Thyroid gland (tissue), 4 donors: ENCODE measurements at regions not wholly inside any gene's neighbourhood (a gene's known extent, or its start where the extent isn't known, plus 50 kb on each side); places are given as distances from the start of the nearest gene placed in this dataset.

Source experiments
- DNase-seq, 2 donors: peaks; one replicate each; pipeline ENCODE4 v3.0.0-alpha.2; 2019
- H3K27ac ChIP-seq, 3 donors: fragments of 200-600 bp; sonication (generic); 1 replicate in 2 of 3; 2 replicates in 1 of 3; pipeline ENCODE4 v1.5.1; 2016 to 2019; ENCODE audit warnings: mild to moderate bottlenecking in 1 of 3, moderate library complexity in 1 of 3
- H3K27me3 ChIP-seq: fragments of 200-600 bp; sonication (generic); one replicate; pipeline ENCODE4 v1.5.1; 2019
- H3K36me3 ChIP-seq, 2 donors: fragments of 200-600 bp; sonication (generic); one replicate each; pipeline ENCODE4 v1.5.1; 2016 to 2019
- H3K4me1 ChIP-seq, 2 donors: fragments of 200-600 bp; sonication (generic); one replicate each; pipeline ENCODE4 v1.5.1; 2017 to 2019
- H3K4me3 ChIP-seq, 3 donors: fragments of 200-600 bp; sonication (generic); replicated peaks in 1 of 3; 1 replicate in 2 of 3; 2 replicates in 1 of 3; pipeline ENCODE4 v1.5.1; 2016; ENCODE audit warnings: mild to moderate bottlenecking in 1 of 3
- H3K9me3 ChIP-seq: fragments of 200-600 bp; sonication (generic); one replicate; pipeline ENCODE4 v1.5.1; 2017
- POLR2A ChIP-seq, 2 donors: fragments of 450-650 bp; IDR thresholded peaks; one replicate each; pipeline ENCODE4 v1.6.1; 2017; ENCODE audit warnings: antibody characterized with exemption in 2 of 2, mild to moderate bottlenecking in 2 of 2, moderate library complexity in 1 of 2
- WGBS, 2 donors: methylation state at CpG; one replicate each; pipeline ENCODE4 v1.1.5; 2017; 5-methylcytosine and 5-hydroxymethylcytosine counted together
- intact Hi-C: fragments of 100-400 bp; cut with DNase I; formaldehyde crosslinking; loops from one replicate; pipeline ENCODE4 v1.15.1; 2023
- TF ChIP-seq, protein P1 (sequence below), 6 experiments: fragments of 200-600 bp in 3 of 6; fragments of 450-650 bp in 3 of 6; sonication (generic) in 3 of 6; IDR thresholded peaks; one replicate each; pipeline ENCODE4 v1.5.1; 2016 to 2019; ENCODE audit warnings: antibody characterized with exemption in 6 of 6, mild to moderate bottlenecking in 2 of 6, inconsistent platforms in 1 of 6, moderate library complexity in 1 of 6

GRCh38 chr1:40926441-40926840 lies 53.1 kb upstream of the CTPS1 start:
- WGBS, 2 donors: 71 to 85% methylated on average over 6 of the region's 6 CpGs
- intact Hi-C loops: no loop called here

GRCh38 chr1:40927781-40928180 lies 51.7 kb upstream of the CTPS1 start:
- no peaks in the 10 kb centered on the region for H3K9me3 ChIP-seq
- no peaks in the 10 kb centered on the region for H3K27me3 ChIP-seq
- intact Hi-C loops: no loop called here
- H3K27ac ChIP-seq: no peak overlapping the region
- no peak for TF ChIP-seq POLR2A (IDR thresholded peaks at IDR 0.05)
- TF ChIP-seq, protein P1, sequence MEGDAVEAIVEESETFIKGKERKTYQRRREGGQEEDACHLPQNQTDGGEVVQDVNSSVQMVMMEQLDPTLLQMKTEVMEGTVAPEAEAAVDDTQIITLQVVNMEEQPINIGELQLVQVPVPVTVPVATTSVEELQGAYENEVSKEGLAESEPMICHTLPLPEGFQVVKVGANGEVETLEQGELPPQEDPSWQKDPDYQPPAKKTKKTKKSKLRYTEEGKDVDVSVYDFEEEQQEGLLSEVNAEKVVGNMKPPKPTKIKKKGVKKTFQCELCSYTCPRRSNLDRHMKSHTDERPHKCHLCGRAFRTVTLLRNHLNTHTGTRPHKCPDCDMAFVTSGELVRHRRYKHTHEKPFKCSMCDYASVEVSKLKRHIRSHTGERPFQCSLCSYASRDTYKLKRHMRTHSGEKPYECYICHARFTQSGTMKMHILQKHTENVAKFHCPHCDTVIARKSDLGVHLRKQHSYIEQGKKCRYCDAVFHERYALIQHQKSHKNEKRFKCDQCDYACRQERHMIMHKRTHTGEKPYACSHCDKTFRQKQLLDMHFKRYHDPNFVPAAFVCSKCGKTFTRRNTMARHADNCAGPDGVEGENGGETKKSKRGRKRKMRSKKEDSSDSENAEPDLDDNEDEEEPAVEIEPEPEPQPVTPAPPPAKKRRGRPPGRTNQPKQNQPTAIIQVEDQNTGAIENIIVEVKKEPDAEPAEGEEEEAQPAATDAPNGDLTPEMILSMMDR (IDR thresholded peaks at IDR 0.05): no peak
- WGBS, 2 donors: 27 to 42% methylated on average over 4 of the region's 4 CpGs
- no peaks in the 10 kb centered on the region for H3K36me3 ChIP-seq
- H3K4me1 ChIP-seq: no peaks in the 10 kb centered on the region
- no peak overlapping the region for H3K4me3 ChIP-seq
- DNase-seq: peak in 1 of 2 donors; percentile 13

More at GRCh38 chr1:40926441-40926840, 53.1 kb upstream of the CTPS1 start:
- Histone ChIP-seq H3K4me3 (no peak overlapping the region), H3K9me3 (no peaks in the 10 kb centered on the region), H3K4me1 (no peaks in the 10 kb centered on the region), H3K27ac (no peak overlapping the region), H3K27me3 (no peaks in the 10 kb centered on the region), H3K36me3 (no peaks in the 10 kb centered on the region)
- no peak for TF ChIP-seq POLR2A (IDR thresholded peaks at IDR 0.05)
- TF ChIP-seq, protein P1 (IDR thresholded peaks at IDR 0.05): no peak
- DNase-seq: no peak

GRCh38 chr1:40928699-40929098 lies 50.8 kb upstream of the CTPS1 start:
- H3K9me3 ChIP-seq: no peaks in the 10 kb centered on the region
- H3K27me3 ChIP-seq: no peaks in the 10 kb centered on the region
- no peak overlapping the region for H3K4me3 ChIP-seq
- TF ChIP-seq POLR2A (IDR thresholded peaks at IDR 0.05): no peak
- TF ChIP-seq, protein P1 (IDR thresholded peaks at IDR 0.05): no peak
- intact Hi-C loops: no loop called here
- WGBS, 2 donors: 100% methylated on average over 2 of the region's 2 CpGs
- no peaks in the 10 kb centered on the region for H3K36me3 ChIP-seq
- H3K27ac ChIP-seq: no peak overlapping the region
- no peak for DNase-seq
- H3K4me1 ChIP-seq: no peaks in the 10 kb centered on the region

- Histone ChIP-seq H3K4me3 (no peak overlapping the region), H3K4me1 (no peaks in the 10 kb centered on the region), H3K27ac (no peak overlapping the region), H3K27me3 (no peaks in the 10 kb centered on the region), H3K9me3 (no peaks in the 10 kb centered on the region), H3K36me3 (no peaks in the 10 kb centered on the region)
- no peak for DNase-seq
- intact Hi-C loops: no loop called here
- 88 to 100% methylated on average over 1 of the region's 1 CpG for WGBS, 2 donors
- TF ChIP-seq, protein P1 (IDR thresholded peaks at IDR 0.05): no peak
- no peak for TF ChIP-seq POLR2A (IDR thresholded peaks at IDR 0.05)
These were observed 50.3 kb upstream of the CTPS1 start for GRCh38 chr1:40929155-40929554.
